Vagina (tissue), 2 donors: ENCODE measurements at regions not wholly inside any gene's neighbourhood (a gene's known extent, or its start where the extent isn't known, plus 50 kb on each side); places are given as distances from the start of the nearest gene placed in this dataset.

Experiments used
- POLR2A ChIP-seq, 2 donors: fragments of 450-650 bp; IDR thresholded peaks; one replicate each; pipeline ENCODE4 v1.6.1; 2017; ENCODE audit warnings: antibody characterized with exemption in 2 of 2, mild to moderate bottlenecking in 2 of 2, moderate library complexity in 2 of 2
- POLR2AphosphoS5 ChIP-seq, 2 donors: sonication (generic); formaldehyde crosslinking; IDR thresholded peaks; one replicate each; pipeline ENCODE4 v1.9.0; 2017; ENCODE audit warnings: antibody characterized with exemption in 2 of 2, mild to moderate bottlenecking in 2 of 2, low read depth in 1 of 2; ENCODE audit not compliant: insufficient read depth in 1 of 2

DNA sequence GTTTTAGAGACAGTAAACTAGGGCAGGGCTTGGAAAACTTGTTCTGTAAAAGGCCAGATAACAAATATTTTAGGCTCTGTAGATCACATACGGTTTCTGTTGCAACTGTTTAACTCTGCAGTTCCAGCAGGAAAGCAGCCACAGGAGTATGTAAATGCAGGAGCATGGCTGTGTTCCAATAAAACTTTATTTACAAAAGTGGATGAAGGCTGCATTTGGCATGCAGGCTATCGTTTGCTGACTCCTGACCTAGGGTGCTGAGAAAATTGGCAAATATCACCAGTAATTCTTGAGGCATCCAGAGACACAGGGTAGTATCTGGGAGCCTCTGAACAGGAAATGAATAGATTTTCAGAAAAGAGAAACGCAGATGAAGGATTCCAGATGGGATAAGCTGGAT lies 274.0 kb downstream of the MAF start:
- no peak for TF ChIP-seq POLR2A (IDR thresholded peaks at IDR 0.05)
- TF ChIP-seq POLR2AphosphoS5 (IDR thresholded peaks at IDR 0.05; ENCODE audit: insufficient read depth in 1 of 2, low read depth in 1 of 2): no peak
